Mesenchymal stem cell (in vitro differentiated cells and primary cell): ENCODE measurements at regions not wholly inside any gene's neighbourhood (a gene's known extent, or its start where the extent isn't known, plus 50 kb on each side); places are given as distances from the start of the nearest gene placed in this dataset.
"Not testable (repeated sequence)": the region's sequence is repeated elsewhere in the genome, so short reads cannot be mapped to it uniquely, and the experiment has no call there.

ENCODE experiments used
- DNase-seq: peaks from one replicate; pipeline ENCODE4 v3.0.0-alpha.2; 2013
- H2AFZ ChIP-seq: one replicate; pipeline ENCODE4 v1.6.1; 2013; ENCODE audit warnings: low read depth, mild to moderate bottlenecking, control low read depth, inconsistent platforms, low read length, moderate library complexity
- H2AK5ac ChIP-seq: 2 replicates; pipeline ENCODE4 v1.6.1; 2013; ENCODE audit warnings: low read length, moderate library complexity, mild to moderate bottlenecking, inconsistent platforms; ENCODE audit not compliant: severe bottlenecking
- H2BK120ac ChIP-seq: one replicate; pipeline ENCODE4 v1.6.1; 2013; ENCODE audit warnings: low read depth, mild to moderate bottlenecking, inconsistent platforms, low read length, moderate library complexity
- H2BK12ac ChIP-seq, 2 experiments: one replicate each; pipeline ENCODE4 v1.6.1; 2013; ENCODE audit warnings: inconsistent platforms in 2 of 2, low read length in 2 of 2, mild to moderate bottlenecking in 2 of 2, moderate library complexity in 2 of 2, control low read depth in 1 of 2
- H2BK15ac ChIP-seq: one replicate; pipeline ENCODE4 v1.6.1; 2013; ENCODE audit warnings: mild to moderate bottlenecking, low read depth, inconsistent platforms; ENCODE audit not compliant: poor library complexity, severe bottlenecking
- H2BK5ac ChIP-seq: 2 replicates; pipeline ENCODE4 v1.6.1; 2013; ENCODE audit warnings: low read depth, mild to moderate bottlenecking, low read length, control low read depth, inconsistent platforms; ENCODE audit not compliant: poor library complexity, severe bottlenecking
- H3K14ac ChIP-seq, 2 experiments: one replicate each; pipeline ENCODE4 v1.6.1; 2013; ENCODE audit warnings: inconsistent platforms in 2 of 2, low read length in 2 of 2, control low read depth in 1 of 2, mild to moderate bottlenecking in 1 of 2, moderate library complexity in 1 of 2
- H3K18ac ChIP-seq, 2 experiments: one replicate each; pipeline ENCODE4 v1.6.1; 2013; ENCODE audit warnings: inconsistent platforms in 2 of 2, low read length in 2 of 2, control low read depth in 1 of 2, low read depth in 1 of 2, mild to moderate bottlenecking in 1 of 2
- H3K23ac ChIP-seq, 2 experiments: one replicate each; pipeline ENCODE4 v1.6.1; 2013; ENCODE audit warnings: inconsistent platforms in 2 of 2, low read length in 2 of 2, mild to moderate bottlenecking in 2 of 2, moderate library complexity in 2 of 2, control low read depth in 1 of 2
- H3K27ac ChIP-seq: 2 replicates; pipeline ENCODE4 v1.5.1; 2013; ENCODE audit warnings: mild to moderate bottlenecking, moderate library complexity, low read length, control low read depth, inconsistent platforms; ENCODE audit not compliant: poor library complexity, severe bottlenecking
- H3K27me3 ChIP-seq, 2 experiments: 2 replicates each; pipeline versions ENCODE4 v1.6.1 to v1.7.0; 2013; ENCODE audit warnings: low read length in 2 of 2, mild to moderate bottlenecking in 2 of 2, moderate library complexity in 2 of 2, control low read depth in 1 of 2, inconsistent platforms in 1 of 2; ENCODE audit not compliant: control insufficient read depth in 1 of 2, insufficient read depth in 1 of 2
- H3K36me3 ChIP-seq, 2 experiments: 2 replicates each; pipeline versions ENCODE4 v1.6.1 to v1.7.0; 2013; ENCODE audit warnings: low read length in 2 of 2, control low read depth in 1 of 2, inconsistent platforms in 1 of 2, low read depth in 1 of 2, mild to moderate bottlenecking in 1 of 2; ENCODE audit not compliant: insufficient read depth in 2 of 2, control insufficient read depth in 1 of 2
- H3K4ac ChIP-seq, 2 experiments: one replicate each; pipeline ENCODE4 v1.6.1; 2013; ENCODE audit warnings: inconsistent platforms in 2 of 2, low read length in 2 of 2, mild to moderate bottlenecking in 2 of 2, moderate library complexity in 2 of 2, control low read depth in 1 of 2, low read depth in 1 of 2
- H3K4me1 ChIP-seq: 2 replicates; pipeline ENCODE4 v1.6.1; 2013; ENCODE audit warnings: low read depth, low read length, control low read depth; ENCODE audit not compliant: control insufficient read depth, insufficient read depth
- H3K4me2 ChIP-seq: 2 replicates; pipeline ENCODE4 v1.6.1; 2013; ENCODE audit warnings: low read length, mild to moderate bottlenecking, inconsistent platforms; ENCODE audit not compliant: poor library complexity, severe bottlenecking
- H3K4me3 ChIP-seq, 2 experiments: 2 replicates each; pipeline versions ENCODE4 v1.5.1 to v1.7.0; 2013; ENCODE audit warnings: low read length in 2 of 2, mild to moderate bottlenecking in 2 of 2, control low read depth in 1 of 2, low read depth in 1 of 2; ENCODE audit not compliant: insufficient read depth in 1 of 2
- H3K79me1 ChIP-seq: replicated peaks from 2 replicates; pipeline ENCODE4 v1.6.1; 2013; ENCODE audit warnings: mild to moderate bottlenecking, control low read depth, low read length, inconsistent platforms; ENCODE audit not compliant: poor library complexity, severe bottlenecking
- H3K9ac ChIP-seq: 2 replicates; pipeline ENCODE4 v1.7.0; 2013; ENCODE audit warnings: mild to moderate bottlenecking, low read length, moderate library complexity
- H3K9me3 ChIP-seq: 2 replicates; pipeline ENCODE4 v1.7.0; 2013; ENCODE audit warnings: mild to moderate bottlenecking, low read length; ENCODE audit not compliant: control insufficient read depth
- H4K8ac ChIP-seq: one replicate; pipeline ENCODE4 v1.6.1; 2013; ENCODE audit warnings: inconsistent platforms, mild to moderate bottlenecking, low read length, moderate library complexity
- H4K91ac ChIP-seq: one replicate; pipeline ENCODE4 v1.6.1; 2013; ENCODE audit warnings: mild to moderate bottlenecking, low read length, inconsistent platforms
- WGBS: methylation state at CpG from one replicate; pipeline ENCODE4 v1.1.7; 2013; ENCODE audit warnings: mixed read lengths; 5-methylcytosine and 5-hydroxymethylcytosine counted together

- H4K8ac ChIP-seq, H3K14ac ChIP-seq, H3K79me1 ChIP-seq, H3K9ac ChIP-seq, H3K18ac ChIP-seq, H2BK120ac ChIP-seq, H3K4ac ChIP-seq, H3K9me3 ChIP-seq, H3K4me2 ChIP-seq, H3K23ac ChIP-seq, DNase-seq, H3K36me3 ChIP-seq, H3K27ac ChIP-seq, H4K91ac ChIP-seq, H3K27me3 ChIP-seq, H2BK5ac ChIP-seq, H2BK12ac ChIP-seq, H2AFZ ChIP-seq, H3K4me1 ChIP-seq, H3K4me3 ChIP-seq, H2AK5ac ChIP-seq, H2BK15ac ChIP-seq: not testable (repeated sequence)
- no CpG with 5 or more reads among the region's 1 CpG for WGBS
These were observed 192.9 kb downstream of the SPDYE17 start for GRCh38 chr7:76839214-76839613.

GRCh38 chr7:76838357-76838756, 193.8 kb downstream of the SPDYE17 start:
- H3K27ac ChIP-seq, H2BK12ac ChIP-seq, H3K27me3 ChIP-seq, H3K9ac ChIP-seq, H4K8ac ChIP-seq, H3K23ac ChIP-seq, H3K4me3 ChIP-seq, H2BK15ac ChIP-seq, DNase-seq, H3K36me3 ChIP-seq, H3K9me3 ChIP-seq, H3K18ac ChIP-seq, H3K4me1 ChIP-seq, H3K14ac ChIP-seq, H2BK120ac ChIP-seq, H2BK5ac ChIP-seq, H2AFZ ChIP-seq, H4K91ac ChIP-seq, H3K79me1 ChIP-seq, H3K4me2 ChIP-seq, H2AK5ac ChIP-seq, H3K4ac ChIP-seq: not testable (repeated sequence)
- no CpG with 5 or more reads among the region's 1 CpG for WGBS

- H4K91ac ChIP-seq, H2BK5ac ChIP-seq, H2BK15ac ChIP-seq, H3K9ac ChIP-seq, H3K4ac ChIP-seq, H3K36me3 ChIP-seq, H3K9me3 ChIP-seq, H3K14ac ChIP-seq, H4K8ac ChIP-seq, H3K27ac ChIP-seq, DNase-seq, H3K27me3 ChIP-seq, H3K18ac ChIP-seq, H3K4me2 ChIP-seq, H3K23ac ChIP-seq, H2AK5ac ChIP-seq, H3K4me3 ChIP-seq, H3K79me1 ChIP-seq, H3K4me1 ChIP-seq, H2AFZ ChIP-seq, H2BK120ac ChIP-seq, H2BK12ac ChIP-seq: not testable (repeated sequence)
- WGBS = 79% methylated on average over 2 of the region's 3 CpGs
These were observed 202.2 kb upstream of the POMZP3 start for GRCh38 chr7:76829233-76829632.

- not testable (repeated sequence) for H3K23ac ChIP-seq, H2BK12ac ChIP-seq, H3K27me3 ChIP-seq, H3K9ac ChIP-seq, H2BK5ac ChIP-seq, DNase-seq, H2BK120ac ChIP-seq, H2AK5ac ChIP-seq, H3K4me2 ChIP-seq, H4K91ac ChIP-seq, H4K8ac ChIP-seq, H3K18ac ChIP-seq, H3K79me1 ChIP-seq, H3K4me1 ChIP-seq, H3K9me3 ChIP-seq, H3K4ac ChIP-seq, H3K36me3 ChIP-seq, H2AFZ ChIP-seq, H3K27ac ChIP-seq, H2BK15ac ChIP-seq, H3K4me3 ChIP-seq, H3K14ac ChIP-seq
- WGBS = 93% methylated on average over 1 of the region's 4 CpGs
These were observed 199.1 kb upstream of the POMZP3 start for GRCh38 chr7:76826181-76826580.
